ENCODE measurements at regions not wholly inside any gene's neighbourhood (a gene's known extent, or its start where the extent isn't known, plus 50 kb on each side); places are given as distances from the start of the nearest gene placed in this dataset.
"Not testable (repeated sequence)": the region's sequence is repeated elsewhere in the genome, so short reads cannot be mapped to it uniquely, and the experiment has no call there.

DNA sequence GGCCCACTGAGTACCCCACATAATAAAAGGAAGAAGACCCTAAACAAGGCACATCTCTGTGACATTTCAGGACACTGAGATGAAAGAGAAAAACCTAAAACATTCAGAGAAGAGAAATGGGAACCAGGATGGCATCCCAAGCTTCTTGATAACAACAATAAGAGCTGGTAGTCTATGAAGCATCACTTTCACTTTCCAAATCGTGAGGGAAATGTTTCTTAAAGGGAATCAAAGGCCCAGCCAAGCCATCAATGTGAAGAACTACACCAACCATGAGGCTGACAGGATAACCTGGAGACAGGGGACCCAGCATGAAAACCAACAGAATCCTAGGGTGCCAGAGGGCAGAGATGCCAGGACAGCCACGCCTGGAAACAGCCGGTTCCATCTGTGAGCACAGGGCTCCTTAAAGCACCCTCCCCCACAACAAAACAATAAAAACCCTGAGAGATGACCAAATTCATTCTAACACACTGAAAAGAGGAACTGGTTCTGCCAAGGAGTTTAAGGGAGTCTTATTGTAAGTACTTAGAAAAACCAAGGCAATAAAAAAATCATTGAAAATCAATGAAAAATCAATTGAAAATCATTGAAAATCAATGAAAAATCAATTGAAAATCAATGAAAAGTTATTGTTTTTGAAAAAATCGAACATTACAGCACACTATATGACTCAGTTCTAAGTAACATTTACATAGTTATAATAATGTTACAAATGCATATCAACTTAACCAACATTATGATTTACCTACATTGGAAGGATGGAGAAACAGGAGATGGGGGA is 141.5 kb upstream of the ERG start:
- peak overlapping the region; percentile 47 for H3K4me3 ChIP-seq (ENCODE audit: low read depth, low read length)
- TF ChIP-seq CTCF (IDR thresholded peaks at IDR 0.05; ENCODE audit: low read depth, low read length) (no peak), MYC (IDR thresholded peaks at IDR 0.05; ENCODE audit: low read depth, low read length) (no peak), MAX (IDR thresholded peaks at IDR 0.05; ENCODE audit: low read depth, low read length) (no peak), POLR2A (IDR thresholded peaks at IDR 0.05; ENCODE audit: extremely low read depth, insufficient read length) (no peak)
- peak; percentile 69 for DNase-seq (ENCODE audit: low read depth)

DNA sequence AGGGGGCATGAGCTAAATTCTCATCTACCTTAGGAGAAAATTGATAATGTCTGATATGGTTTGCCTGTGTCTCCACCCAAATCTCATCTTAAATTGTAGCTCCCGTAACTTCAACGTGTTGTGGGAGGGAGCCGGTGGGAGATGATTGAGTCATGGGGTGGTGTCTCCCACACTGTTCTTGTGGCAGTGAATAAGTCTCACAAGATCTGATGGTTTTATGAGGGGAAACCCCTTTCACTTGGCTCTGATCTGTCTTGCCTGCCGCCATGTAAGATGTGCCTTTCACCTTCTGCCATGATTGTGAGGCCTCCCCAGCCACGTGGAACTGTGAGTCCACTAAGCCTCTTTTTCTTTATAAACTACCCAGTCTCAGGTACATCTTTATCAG is 142.1 kb upstream of the ERG start:
- not testable (repeated sequence) for H3K4me3 ChIP-seq (ENCODE audit: low read depth, low read length); DNase-seq (ENCODE audit: low read depth)

GRCh38 chr21:38643404-38644023 is 145.2 kb upstream of the ERG start:
- DNase-seq (ENCODE audit: low read depth) = no peak
- TF ChIP-seq MAX (IDR thresholded peaks at IDR 0.05; ENCODE audit: low read depth, low read length) = no peak
- TF ChIP-seq MYC (IDR thresholded peaks at IDR 0.05; ENCODE audit: low read depth, low read length) = no peak
- no peak overlapping the region for H3K4me3 ChIP-seq (ENCODE audit: low read depth, low read length)

- no peak for DNase-seq (ENCODE audit: low read depth)
- TF ChIP-seq MAX (IDR thresholded peaks at IDR 0.05; ENCODE audit: low read depth, low read length) (no peak), CTCF (IDR thresholded peaks at IDR 0.05; ENCODE audit: low read depth, low read length) (no peak), MYC (IDR thresholded peaks at IDR 0.05; ENCODE audit: low read depth, low read length) (no peak), POLR2A (IDR thresholded peaks at IDR 0.05; ENCODE audit: extremely low read depth, insufficient read length) (no peak)
- no peak overlapping the region for H3K4me3 ChIP-seq (ENCODE audit: low read depth, low read length)
These were observed 147.0 kb upstream of the ERG start for GRCh38 chr21:38645282-38645681.

DNA sequence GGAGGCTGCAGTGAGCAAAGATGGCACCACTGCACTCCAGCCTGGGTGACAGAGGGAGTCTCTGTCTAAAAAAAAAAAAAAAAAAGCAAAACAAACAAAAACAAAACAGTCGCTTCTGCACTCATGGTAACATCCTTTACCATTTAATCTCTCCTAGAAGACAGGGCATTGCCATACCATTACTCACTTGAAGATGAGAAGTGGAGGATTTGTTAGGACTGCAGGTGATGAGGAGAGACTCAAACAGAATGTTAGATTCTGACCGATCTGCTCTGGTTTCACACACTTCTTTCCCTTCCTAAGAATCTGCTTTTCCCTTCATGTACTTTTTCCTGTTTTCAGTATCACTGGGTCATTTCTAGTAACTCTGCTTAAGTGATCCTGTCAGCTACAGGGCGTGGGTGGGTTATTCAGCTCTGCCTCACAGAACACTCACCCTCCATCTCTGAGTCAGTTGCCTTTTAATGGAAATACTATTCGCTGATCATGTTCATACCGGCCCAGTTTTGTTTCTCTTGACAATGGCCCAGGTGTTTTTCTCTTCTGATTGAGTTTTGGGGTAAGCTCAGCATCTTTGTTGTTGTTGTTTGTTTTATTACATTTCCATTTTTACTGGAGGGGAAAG is 148.0 kb upstream of the ERG start:
- DNase-seq (ENCODE audit: low read depth) = no peak
- no peak for TF ChIP-seq MYC (IDR thresholded peaks at IDR 0.05; ENCODE audit: low read depth, low read length)
- TF ChIP-seq MAX (IDR thresholded peaks at IDR 0.05; ENCODE audit: low read depth, low read length) = no peak
- no peak for TF ChIP-seq POLR2A (IDR thresholded peaks at IDR 0.05; ENCODE audit: extremely low read depth, insufficient read length)
- no peak for TF ChIP-seq CTCF (IDR thresholded peaks at IDR 0.05; ENCODE audit: low read depth, low read length)
- no peak overlapping the region for H3K4me3 ChIP-seq (ENCODE audit: low read depth, low read length)

GRCh38 chr21:38649120-38649519 is 150.8 kb upstream of the ERG start:
- TF ChIP-seq MAX (IDR thresholded peaks at IDR 0.05; ENCODE audit: low read depth, low read length) (no peak), POLR2A (IDR thresholded peaks at IDR 0.05; ENCODE audit: extremely low read depth, insufficient read length) (no peak), CTCF (IDR thresholded peaks at IDR 0.05; ENCODE audit: low read depth, low read length) (no peak), MYC (IDR thresholded peaks at IDR 0.05; ENCODE audit: low read depth, low read length) (no peak)
- DNase-seq (ENCODE audit: low read depth) = no peak
- H3K4me3 ChIP-seq (ENCODE audit: low read depth, low read length) = no peak overlapping the region
